Testis (tissue), 2 donors: ENCODE measurements at regions not wholly inside any gene's neighbourhood (a gene's known extent, or its start where the extent isn't known, plus 50 kb on each side); places are given as distances from the start of the nearest gene placed in this dataset.

Experiments used
- CTCF ChIP-seq, 3 experiments: fragments of 450-650 bp in 2 of 3; fragments of 200-600 bp in 1 of 3; sonication (generic) in 1 of 3; IDR thresholded peaks; one replicate each; pipeline ENCODE4 v1.5.1; 2016 to 2019; ENCODE audit warnings: antibody characterized with exemption in 3 of 3, mild to moderate bottlenecking in 2 of 3, moderate library complexity in 1 of 3
- POLR2A ChIP-seq: fragments of 450-650 bp; IDR thresholded peaks from one replicate; pipeline ENCODE4 v1.6.1; 2017; ENCODE audit warnings: antibody characterized with exemption, mild to moderate bottlenecking, moderate library complexity

GRCh38 chr5:89758146-89758545 lies 651.4 kb downstream of the CETN3 start:
- TF ChIP-seq CTCF (IDR thresholded peaks at IDR 0.05) = no peak
- no peak for TF ChIP-seq POLR2A
